ENCODE measurements at regions not wholly inside any gene's neighbourhood (a gene's known extent, or its start where the extent isn't known, plus 50 kb on each side); places are given as distances from the start of the nearest gene placed in this dataset.
"Not testable (repeated sequence)": the region's sequence is repeated elsewhere in the genome, so short reads cannot be mapped to it uniquely, and the experiment has no call there.

- not testable (repeated sequence) for TF ChIP-seq BHLHE40 (IDR thresholded peaks at IDR 0.05; ENCODE audit: borderline replicate concordance); SP1 (IDR thresholded peaks at IDR 0.05); FOXM1 (IDR thresholded peaks at IDR 0.05; ENCODE audit: borderline replicate concordance); FOXA1 (IDR thresholded peaks at IDR 0.05); TARDBP (IDR thresholded peaks at IDR 0.05); SUZ12 (IDR thresholded peaks at IDR 0.05); FOXK2 (IDR thresholded peaks at IDR 0.05); ARNT (IDR thresholded peaks at IDR 0.05); CTBP1 (IDR thresholded peaks at IDR 0.05; ENCODE audit: borderline replicate concordance); NFRKB (IDR thresholded peaks at IDR 0.05); ELF4 (IDR thresholded peaks at IDR 0.05)
- TF ChIP-seq, protein P1, sequence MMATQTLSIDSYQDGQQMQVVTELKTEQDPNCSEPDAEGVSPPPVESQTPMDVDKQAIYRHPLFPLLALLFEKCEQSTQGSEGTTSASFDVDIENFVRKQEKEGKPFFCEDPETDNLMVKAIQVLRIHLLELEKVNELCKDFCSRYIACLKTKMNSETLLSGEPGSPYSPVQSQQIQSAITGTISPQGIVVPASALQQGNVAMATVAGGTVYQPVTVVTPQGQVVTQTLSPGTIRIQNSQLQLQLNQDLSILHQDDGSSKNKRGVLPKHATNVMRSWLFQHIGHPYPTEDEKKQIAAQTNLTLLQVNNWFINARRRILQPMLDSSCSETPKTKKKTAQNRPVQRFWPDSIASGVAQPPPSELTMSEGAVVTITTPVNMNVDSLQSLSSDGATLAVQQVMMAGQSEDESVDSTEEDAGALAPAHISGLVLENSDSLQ (IDR thresholded peaks at IDR 0.05), result not testable (repeated sequence)
These were observed 127.8 kb downstream of the RCHY1 start for GRCh38 chr4:75386426-75386825.
